Stimulated activated naive CD8-positive, alpha-beta T cell treated with anti-CD3 and anti-CD28 coated beads, Interleukin-15, amount 100 ng/mL, for 72 hours (primary cell): ENCODE measurements at regions not wholly inside any gene's neighbourhood (a gene's known extent, or its start where the extent isn't known, plus 50 kb on each side); places are given as distances from the start of the nearest gene placed in this dataset.
"Not testable (repeated sequence)": the region's sequence is repeated elsewhere in the genome, so short reads cannot be mapped to it uniquely, and the experiment has no call there.

Source experiments
- ATAC-seq: fragments of 150-1000 bp; cut with Tn5 transposase; 2 replicates; pipeline ENCODE4 v1.10.0; 2021; ENCODE audit warnings: mild to moderate bottlenecking, moderate library complexity
- DNase-seq, 2 donors: peaks; one replicate each; pipeline ENCODE4 v3.0.0; 2021 to 2022
- H3K27ac Mint-ChIP-seq, 2 donors: one replicate each; pipeline ENCODE4 v1.8.0; 2022; ENCODE audit warnings: mild to moderate bottlenecking in 2 of 2, mixed read lengths in 2 of 2, moderate library complexity in 2 of 2
- H3K27me3 Mint-ChIP-seq: one replicate; pipeline ENCODE4 v1.8.0; 2022; ENCODE audit warnings: mixed read lengths
- H3K4me1 Mint-ChIP-seq: one replicate; pipeline ENCODE4 v1.8.0; 2022; ENCODE audit warnings: mild to moderate bottlenecking, mixed read lengths
- H3K4me3 Mint-ChIP-seq, 2 donors: one replicate each; pipeline ENCODE4 v1.8.0; 2022; ENCODE audit warnings: mild to moderate bottlenecking in 2 of 2, mixed read lengths in 2 of 2, moderate library complexity in 1 of 2
- H3K9me3 Mint-ChIP-seq, 2 donors: one replicate each; pipeline ENCODE4 v1.8.0; 2022; ENCODE audit warnings: mixed read lengths in 2 of 2

GRCh38 chr1:184821658-184822057 lies 67.0 kb upstream of the EDEM3 start:
- Mint-ChIP-seq H3K27ac (no peak overlapping the region), H3K4me3 (no peak overlapping the region), H3K9me3 (peaks cover 0 to 3% of the 10 kb centered on the region in 2 donors), H3K27me3 (no peaks in the 10 kb centered on the region), H3K4me1 (peaks cover 34% of the 10 kb centered on the region)
- DNase-seq (no peak), ATAC-seq (no peak)

- Mint-ChIP-seq H3K27me3 (no peaks in the 10 kb centered on the region), H3K4me1 (peaks cover 27% of the 10 kb centered on the region), H3K9me3 (peaks cover 0 to 3% of the 10 kb centered on the region in 2 donors), H3K27ac (no peak overlapping the region), H3K4me3 (no peak overlapping the region)
- DNase-seq: no peak
- no peak for ATAC-seq
Measured at GRCh38 chr1:184820956-184821355, 66.3 kb upstream of the EDEM3 start.

DNA sequence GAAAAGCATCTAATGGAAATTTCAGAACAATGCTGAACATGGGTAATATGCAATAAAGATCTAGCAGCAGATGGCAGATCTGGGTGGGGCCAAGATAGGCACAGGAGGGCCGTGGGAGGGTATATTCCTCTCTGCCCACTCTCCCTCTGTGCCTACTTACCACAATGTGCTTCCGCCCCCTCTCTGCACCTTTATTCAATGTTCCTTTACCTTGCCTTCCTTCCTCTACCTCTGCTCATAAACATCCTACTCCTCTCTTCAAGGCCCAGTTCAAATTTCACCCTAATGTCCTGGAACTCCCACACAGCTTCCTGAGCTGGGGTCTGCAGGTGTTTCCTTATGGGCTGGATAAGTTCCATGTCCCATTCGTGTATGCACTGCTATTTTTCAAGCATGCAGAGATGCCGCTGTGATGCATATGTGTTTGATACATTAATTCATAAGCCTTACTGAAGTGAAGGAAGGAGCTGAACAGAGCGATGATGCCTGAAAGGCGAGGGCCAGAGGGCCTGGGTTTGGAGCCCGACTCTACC lies 65.6 kb upstream of the EDEM3 start:
- Mint-ChIP-seq H3K27ac (no peak overlapping the region), H3K4me3 (no peak overlapping the region), H3K9me3 (peaks cover 0 to 3% of the 10 kb centered on the region in 2 donors), H3K4me1 (peaks cover 20% of the 10 kb centered on the region), H3K27me3 (no peaks in the 10 kb centered on the region)
- DNase-seq (no peak), ATAC-seq (no peak)

DNA sequence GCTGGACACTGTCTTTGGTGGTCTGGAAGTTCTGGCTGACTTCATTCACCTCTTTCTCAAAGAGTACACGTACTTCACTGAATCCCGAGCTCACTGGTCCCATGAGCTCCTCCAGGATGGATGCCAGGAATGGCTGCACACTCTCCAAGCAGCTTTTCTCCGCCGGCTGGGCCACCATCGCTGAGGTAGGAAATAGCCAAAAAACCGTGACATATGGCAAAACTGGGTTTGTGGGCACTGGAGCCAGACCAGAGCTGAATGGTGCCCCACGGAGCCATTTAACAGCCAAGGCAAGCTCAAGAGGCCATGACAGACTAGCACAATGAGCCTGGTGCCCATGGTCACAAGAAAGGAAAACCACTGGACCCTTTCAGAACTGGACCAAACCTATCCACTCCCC lies 64.0 kb upstream of the EDEM3 start:
- no peak overlapping the region for H3K4me3 Mint-ChIP-seq
- peaks cover 0 to 3% of the 10 kb centered on the region in 2 donors for H3K9me3 Mint-ChIP-seq
- no peak overlapping the region for H3K27ac Mint-ChIP-seq
- H3K4me1 Mint-ChIP-seq: peaks cover 9% of the 10 kb centered on the region
- ATAC-seq (no peak), DNase-seq (no peak)
- no peaks in the 10 kb centered on the region for H3K27me3 Mint-ChIP-seq

DNA sequence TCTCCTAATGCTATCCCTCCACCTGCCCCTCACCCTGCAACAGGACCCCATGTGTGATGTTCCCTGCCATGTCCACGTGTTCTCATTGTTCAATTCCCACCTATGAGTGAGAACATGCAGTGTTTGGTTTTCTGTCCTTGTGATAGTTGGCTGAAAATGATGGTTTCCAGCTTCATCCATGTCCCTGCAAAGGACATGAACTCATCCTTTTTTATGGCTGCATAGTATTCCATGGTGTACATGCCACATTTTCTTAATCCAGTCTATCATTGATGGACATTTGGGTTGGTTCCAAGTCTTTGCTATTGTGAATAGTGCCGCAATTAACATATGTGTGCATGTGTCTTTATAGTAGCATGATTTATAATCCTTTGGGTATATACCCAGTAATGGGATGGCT lies 62.3 kb upstream of the EDEM3 start:
- DNase-seq, ATAC-seq, H3K27ac Mint-ChIP-seq, H3K4me1 Mint-ChIP-seq, H3K4me3 Mint-ChIP-seq, H3K9me3 Mint-ChIP-seq, H3K27me3 Mint-ChIP-seq: not testable (repeated sequence)

GRCh38 chr1:184813528-184814089 lies 59.0 kb upstream of the EDEM3 start:
- H3K27me3 Mint-ChIP-seq: no peaks in the 10 kb centered on the region
- ATAC-seq (no peak), DNase-seq (no peak)
- no peaks in the 10 kb centered on the region for H3K4me1 Mint-ChIP-seq
- peaks cover 0 to 3% of the 10 kb centered on the region in 2 donors for H3K9me3 Mint-ChIP-seq
- no peak overlapping the region for H3K27ac Mint-ChIP-seq
- no peak overlapping the region for H3K4me3 Mint-ChIP-seq

GRCh38 chr1:184811439-184812111 lies 56.9 kb upstream of the EDEM3 start:
- no peak overlapping the region for H3K4me3 Mint-ChIP-seq
- H3K9me3 Mint-ChIP-seq: no peaks in the 10 kb centered on the region
- no peaks in the 10 kb centered on the region for H3K4me1 Mint-ChIP-seq
- no peak for DNase-seq
- ATAC-seq: no peak
- H3K27ac Mint-ChIP-seq: no peak overlapping the region
- no peaks in the 10 kb centered on the region for H3K27me3 Mint-ChIP-seq

GRCh38 chr1:184810735-184811343 lies 56.2 kb upstream of the EDEM3 start:
- DNase-seq (no peak), ATAC-seq (no peak)
- Mint-ChIP-seq H3K4me1 (peaks cover 2% of the 10 kb centered on the region), H3K9me3 (no peaks in the 10 kb centered on the region), H3K27ac (no peak overlapping the region), H3K4me3 (no peak overlapping the region), H3K27me3 (no peaks in the 10 kb centered on the region)

DNA sequence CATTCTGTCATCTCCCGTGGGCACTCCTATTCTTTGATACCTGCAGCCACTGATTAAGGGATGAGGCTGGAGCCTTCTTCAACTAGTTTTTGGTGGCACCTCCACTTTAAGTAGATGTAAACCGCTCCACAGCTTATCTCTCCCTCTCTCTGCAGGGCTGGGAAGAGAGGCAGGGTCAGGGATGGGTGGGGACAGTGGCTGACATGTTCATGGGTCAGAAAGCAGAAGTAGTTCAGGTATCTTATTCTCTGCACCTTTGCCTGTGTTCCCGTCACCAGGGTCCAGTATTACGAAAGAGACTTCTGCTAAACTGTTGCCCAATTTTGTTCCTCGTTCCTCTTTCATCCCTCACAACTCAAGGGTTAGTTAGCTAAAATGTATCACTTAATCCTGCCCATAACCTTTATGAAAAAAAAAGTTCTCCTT lies 51.7 kb upstream of the EDEM3 start:
- no peaks in the 10 kb centered on the region for H3K9me3 Mint-ChIP-seq
- no peak overlapping the region for H3K27ac Mint-ChIP-seq
- H3K4me1 Mint-ChIP-seq: peaks cover 8% of the 10 kb centered on the region
- no peak overlapping the region for H3K4me3 Mint-ChIP-seq
- no peaks in the 10 kb centered on the region for H3K27me3 Mint-ChIP-seq
- peak in 1 of 2 donors; percentile 2 for DNase-seq
- ATAC-seq: no peak

DNA sequence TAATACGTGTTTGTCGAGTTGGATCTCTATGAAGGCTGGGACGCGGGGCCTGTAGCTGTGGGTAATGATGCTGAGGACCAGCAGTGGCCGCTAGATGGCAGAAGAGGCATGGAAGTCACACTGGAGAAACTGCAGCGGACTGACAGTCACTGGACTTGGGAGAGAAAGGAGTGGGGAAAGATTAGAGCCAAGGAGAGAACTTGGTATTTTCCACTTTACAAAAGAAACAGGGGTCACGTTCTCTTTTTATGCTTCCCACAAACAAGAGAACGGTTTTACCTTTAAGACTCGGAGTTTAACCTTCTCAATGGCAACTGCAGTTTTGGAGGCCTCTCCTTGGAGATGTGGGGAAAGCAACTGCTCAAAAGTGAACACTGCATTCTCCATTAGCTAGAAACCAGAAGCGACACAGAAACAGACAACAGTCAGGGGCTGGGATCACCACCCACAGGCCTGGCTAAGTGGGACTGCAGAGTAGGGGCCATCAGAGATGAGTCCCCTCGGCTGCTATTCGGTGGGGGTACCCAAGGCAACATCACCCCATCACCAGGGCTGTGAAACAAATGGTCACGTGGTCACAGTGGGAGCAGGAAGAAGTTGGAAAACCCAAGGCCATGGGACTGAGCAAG lies 51.1 kb upstream of the EDEM3 start:
- Mint-ChIP-seq H3K9me3 (no peaks in the 10 kb centered on the region), H3K27me3 (no peaks in the 10 kb centered on the region), H3K4me1 (peaks cover 8% of the 10 kb centered on the region), H3K27ac (no peak overlapping the region), H3K4me3 (no peak overlapping the region)
- peak; percentile 71 to 77 for DNase-seq
- ATAC-seq: peak; percentile 95
